NCI-H345 (cell line): ENCODE measurements at regions not wholly inside any gene's neighbourhood (a gene's known extent, or its start where the extent isn't known, plus 50 kb on each side); places are given as distances from the start of the nearest gene placed in this dataset.
"Not testable (repeated sequence)": the region's sequence is repeated elsewhere in the genome, so short reads cannot be mapped to it uniquely, and the experiment has no call there.

Experiments
- DNase-seq: peaks from one replicate; lab custom pipeline; 2025; lab: John Stamatoyannopoulos, UW

DNA sequence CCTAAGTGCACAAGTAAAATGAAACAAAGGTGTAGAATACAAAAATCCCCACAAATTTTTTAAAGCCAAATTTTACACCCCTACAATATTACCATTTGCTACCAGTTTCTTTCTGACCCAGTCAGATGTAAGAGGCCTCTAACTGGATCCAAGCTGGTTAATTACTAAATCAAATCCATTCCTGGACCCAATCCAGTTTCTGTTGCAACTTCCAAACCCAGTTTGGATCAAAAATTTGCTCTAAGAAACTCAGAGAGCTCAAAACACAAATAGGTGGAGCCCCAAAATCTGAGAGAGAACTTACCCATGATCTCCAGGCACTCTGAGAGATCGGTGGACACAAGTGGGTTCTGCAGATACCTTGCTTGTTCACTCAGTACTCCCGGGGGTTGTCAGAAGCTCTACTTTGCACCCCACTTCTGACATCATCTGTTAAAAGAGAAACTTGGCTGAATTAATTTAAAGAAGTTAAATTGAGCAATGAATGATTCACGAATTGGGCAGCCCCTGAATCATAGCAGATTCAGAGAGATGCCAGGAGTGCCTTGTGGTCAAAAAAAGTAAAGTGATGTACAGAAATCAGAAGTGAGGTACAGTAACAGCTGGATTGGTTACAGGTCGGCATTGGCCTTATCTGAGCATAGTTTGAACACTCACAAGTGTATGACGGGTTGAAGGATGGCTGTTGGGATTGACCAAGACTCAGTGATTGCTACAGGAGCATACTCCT is 448.0 kb downstream of the KCNT2 start:
- DNase-seq = no peak

DNA sequence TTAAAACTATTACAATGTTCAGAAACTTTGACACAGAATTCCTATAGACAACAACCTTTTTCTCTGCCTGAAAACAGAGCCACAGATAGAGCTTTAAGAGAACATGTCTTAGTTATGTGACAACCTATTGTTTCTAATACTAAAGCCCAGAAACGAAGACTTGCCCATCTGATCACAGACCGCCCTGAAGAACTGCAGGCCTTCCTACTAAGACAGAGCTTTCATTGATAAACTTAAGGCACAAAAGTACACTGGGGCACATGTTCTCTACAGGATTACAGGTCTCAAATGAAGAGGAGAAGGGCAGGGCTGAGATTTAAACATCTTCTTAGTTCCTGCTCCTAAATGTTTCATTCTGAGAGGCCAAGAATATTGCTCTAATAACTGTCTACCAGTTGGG is 452.7 kb downstream of the KCNT2 start:
- DNase-seq = no peak

DNA sequence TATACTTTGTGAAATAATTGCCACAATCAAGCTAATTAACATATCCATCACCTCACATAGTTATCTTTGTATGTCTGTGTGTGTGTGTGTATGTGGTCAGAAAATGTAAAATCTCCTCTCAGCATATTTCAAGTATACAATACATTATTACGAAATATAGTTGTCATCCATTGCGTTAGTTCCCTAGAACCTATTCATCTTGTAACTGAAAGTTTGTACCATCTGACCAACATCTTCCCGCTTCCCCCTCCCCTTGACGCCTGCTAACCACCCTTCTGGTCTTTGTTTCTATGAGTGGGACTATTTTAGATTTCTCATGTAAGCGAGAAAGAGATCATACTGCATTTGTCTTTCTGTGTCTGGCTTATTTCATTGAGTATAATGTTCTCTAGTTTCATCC is 455.3 kb downstream of the KCNT2 start:
- DNase-seq = no peak

DNA sequence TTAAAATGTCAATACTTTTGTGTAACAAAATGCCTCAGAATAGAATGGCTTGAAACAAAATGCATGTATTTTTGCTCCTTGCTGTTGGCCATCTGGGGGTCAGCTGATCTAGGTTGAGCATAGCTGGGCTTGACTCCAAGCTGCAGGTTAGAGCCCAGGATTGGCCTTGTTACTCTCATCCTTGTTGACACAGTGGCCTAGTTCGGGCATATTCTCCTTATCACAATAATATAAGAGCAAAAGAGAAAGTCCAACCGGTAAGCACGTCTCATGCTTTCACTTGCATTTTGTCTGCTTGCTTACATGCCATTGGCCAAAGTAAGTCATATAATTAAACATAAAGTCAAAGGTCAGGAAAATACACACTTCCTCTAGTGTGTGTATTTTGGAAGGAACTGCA is 456.2 kb downstream of the KCNT2 start:
- DNase-seq = no peak

DNA sequence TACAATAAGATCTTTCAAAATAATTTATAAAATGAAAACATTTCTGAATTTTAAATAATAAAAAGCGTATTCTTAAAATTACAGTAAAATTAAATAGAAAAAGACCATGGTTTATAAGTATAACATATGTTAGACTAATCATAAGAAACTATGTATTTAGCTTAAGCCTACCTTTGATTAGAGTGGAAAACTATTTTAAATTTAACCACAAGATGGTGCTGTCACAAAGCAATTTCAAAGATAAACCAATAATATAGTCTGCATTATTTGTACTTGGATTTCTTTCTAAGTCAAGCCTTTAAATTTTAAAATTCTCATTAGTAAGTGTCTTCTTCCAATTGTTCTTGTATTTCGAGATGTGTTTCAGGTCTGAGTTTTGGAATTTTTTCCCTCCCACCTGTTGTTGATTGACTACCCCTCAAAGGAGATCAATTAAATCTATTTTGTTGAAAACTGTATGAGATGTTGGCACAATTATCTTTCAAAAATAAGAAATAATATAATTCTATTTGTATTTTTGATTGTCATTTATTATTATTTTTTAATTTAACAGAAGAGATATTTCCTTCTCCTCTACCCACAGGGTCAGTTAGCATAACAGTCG is 459.8 kb downstream of the KCNT2 start:
- peak; percentile 46 for DNase-seq

DNA sequence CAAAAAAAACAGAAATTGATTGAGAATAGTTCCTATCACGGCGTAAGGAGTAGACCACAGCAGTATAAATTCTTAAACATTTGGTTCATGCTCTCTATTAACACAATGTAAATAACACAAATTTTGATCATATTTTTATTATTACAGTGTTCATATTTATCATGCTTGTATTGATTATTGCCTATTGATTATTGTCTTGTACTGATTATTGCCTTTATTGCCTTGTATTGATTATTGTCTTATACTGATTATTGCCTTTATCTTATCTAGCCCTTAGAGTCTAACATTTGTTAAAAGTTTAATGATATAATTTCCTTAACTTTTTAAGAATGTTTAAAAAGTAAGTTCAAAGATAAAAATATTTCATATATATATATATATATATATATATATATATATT is 460.7 kb downstream of the KCNT2 start:
- no peak for DNase-seq

DNA sequence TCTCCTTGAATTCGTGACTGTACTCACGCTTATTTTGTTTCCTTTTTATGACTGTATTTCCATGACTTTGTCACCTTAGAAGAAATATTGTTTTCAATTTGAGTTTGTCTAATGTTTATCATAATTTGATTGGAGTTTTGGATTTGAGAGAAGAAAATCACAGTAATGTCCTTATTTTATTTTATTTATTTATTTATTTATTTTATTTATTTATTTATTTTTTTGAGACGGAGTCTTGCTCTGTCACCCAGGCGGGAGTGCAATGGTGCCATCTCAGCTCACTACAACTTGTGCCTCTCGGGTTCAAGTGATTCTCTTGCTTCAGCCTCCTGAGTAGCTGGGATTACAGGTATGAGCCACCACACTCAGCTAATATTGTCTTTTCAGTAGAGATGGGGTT is 463.1 kb downstream of the KCNT2 start:
- DNase-seq = not testable (repeated sequence)

DNA sequence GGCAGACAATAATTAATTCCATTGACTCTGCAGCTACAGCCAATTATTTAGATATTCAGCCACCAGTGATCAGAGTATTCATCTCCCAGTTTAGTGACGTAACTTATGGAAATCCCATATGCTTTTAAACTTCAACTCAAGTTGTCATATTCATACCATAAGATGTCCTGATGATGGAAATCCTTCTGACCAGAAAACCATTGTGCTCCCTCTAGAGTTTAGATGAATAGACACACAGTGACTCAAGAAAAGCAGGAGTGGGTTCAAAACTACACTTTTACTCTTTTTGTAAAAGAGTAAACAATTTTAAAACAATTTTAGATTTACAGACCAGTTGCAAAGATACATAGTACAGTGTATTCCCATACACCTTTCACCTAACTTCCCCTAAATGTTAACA is 463.7 kb downstream of the KCNT2 start:
- DNase-seq = no peak

DNA sequence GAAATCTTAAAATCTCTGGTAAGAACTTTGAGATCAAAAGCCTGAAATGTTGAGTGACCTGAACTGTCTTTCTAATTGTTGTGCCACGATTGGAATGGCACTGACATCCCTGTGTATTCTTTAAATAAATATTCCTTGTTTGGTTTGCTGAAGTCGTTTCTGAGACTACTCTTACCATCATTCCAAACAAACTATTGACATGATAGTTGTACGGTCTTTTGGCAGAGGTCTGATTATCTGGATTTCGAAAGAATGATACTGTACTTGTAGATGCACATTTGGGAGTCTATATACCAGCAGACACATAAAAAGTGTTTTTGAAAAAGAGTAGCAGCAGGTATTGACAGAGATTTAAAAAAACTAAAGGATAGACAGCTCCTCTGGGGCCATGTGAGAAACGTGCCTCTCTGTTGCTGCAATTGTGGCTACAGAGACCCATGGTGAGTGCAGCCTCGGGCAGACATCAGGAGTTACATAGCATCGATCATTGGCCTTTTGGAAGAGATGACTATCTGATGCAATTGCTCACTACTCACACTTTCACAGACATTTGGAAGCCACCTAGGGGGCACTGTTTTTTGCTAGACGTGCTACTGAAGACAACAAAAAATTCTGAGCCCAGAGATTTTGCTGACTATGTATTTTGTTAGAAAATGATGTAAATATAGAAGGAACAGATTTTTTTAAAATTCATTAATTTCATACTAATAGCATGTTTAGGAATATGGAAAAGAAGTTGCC is 464.5 kb downstream of the KCNT2 start:
- DNase-seq = no peak

DNA sequence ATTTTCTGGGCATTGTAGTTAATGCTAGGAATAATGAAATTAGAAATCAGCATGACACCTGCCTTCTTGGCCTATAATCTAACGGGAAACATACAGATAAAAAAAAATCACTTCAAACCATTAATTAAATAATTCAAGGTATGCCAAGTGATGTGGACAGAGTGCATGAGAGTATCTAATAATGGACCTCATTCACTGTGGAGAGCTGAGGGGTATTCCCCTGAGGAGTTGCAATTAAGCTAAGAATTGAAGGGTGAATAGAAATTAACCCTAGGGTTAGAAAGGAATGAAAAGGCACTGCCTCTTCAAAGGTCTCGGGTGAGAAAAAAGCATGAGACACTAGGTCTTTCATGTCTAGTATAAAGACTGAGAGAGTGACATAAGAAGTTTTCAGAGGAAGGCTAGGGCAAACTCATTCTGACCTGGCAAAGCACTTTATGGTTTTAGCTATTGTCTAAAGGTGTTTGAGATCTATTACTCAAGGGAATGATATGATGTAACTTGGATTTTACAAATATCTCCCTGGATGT is 466.1 kb downstream of the KCNT2 start:
- DNase-seq = no peak

DNA sequence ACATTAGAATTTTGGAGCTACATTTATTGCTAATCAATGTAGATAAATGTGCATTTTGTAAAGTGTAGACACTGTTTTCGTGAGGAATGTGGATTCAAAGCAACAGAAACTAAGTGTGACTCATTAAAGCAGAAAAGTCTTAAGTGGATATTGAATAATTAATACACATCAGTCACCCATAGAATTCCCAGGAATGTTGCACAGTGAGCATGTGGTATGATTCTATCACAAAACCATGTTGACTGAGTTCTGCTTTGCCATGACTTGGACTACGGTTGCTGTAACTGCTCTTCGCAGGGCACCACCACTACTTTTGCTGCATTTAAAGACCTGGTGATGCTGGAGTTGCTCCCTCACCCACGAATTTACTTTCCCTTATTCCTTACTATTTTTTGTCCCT is 471.8 kb downstream of the KCNT2 start:
- no peak for DNase-seq

DNA sequence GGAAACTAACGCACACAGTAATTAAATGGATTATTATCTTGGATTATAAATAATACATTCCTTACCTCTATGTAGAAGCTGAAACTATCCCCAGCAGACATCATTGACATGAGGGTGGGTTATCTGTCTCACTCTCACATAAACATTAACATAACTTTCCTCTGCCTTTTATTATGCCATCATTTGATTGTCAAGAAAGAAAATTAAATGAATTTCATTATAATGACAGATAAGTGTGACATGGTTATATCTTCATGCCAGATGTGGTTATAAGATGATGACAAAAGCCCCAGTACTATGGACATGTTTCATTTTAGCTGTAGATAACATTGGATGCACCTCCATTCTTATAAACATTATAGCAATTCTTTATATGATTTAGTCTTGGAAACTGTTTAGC is 476.5 kb downstream of the KCNT2 start:
- no peak for DNase-seq

DNA sequence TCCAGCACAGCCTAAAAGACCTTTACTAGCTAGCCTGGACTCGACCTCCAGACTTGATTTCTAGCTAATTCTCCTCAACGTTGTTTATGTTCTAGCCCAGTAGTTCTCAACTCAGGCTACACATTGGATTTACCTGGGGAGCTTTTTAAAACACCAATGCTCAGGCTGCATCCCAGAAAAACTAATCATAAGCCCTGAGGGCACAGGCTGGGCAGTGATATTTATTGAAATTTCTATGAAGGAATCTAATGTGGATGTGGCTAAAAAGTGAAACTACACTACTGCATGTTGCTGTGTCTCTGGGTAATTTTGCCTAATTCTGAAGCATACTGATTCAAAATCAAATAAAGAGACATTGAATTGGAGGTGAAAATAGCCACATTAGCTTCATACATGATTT is 479.4 kb downstream of the KCNT2 start:
- DNase-seq = no peak

DNA sequence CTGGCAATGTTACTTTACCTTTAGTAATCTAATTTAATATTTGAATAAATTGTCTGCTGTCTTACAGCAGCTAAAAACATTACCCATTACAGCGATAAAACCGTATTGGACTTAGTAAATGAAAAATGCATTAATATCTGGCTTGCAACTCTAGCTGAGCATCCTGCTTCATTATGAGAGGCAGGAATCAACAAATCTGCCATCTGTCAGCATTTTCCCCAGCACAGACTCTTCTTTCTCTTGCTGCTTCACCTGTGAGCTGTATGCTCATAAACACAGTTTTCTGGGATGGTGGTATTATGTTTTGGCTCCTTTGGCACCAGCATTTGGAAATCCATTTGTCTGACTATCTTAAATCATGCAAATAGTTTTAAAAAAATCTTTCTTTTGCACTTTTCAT is 487.1 kb downstream of the KCNT2 start:
- no peak for DNase-seq

DNA sequence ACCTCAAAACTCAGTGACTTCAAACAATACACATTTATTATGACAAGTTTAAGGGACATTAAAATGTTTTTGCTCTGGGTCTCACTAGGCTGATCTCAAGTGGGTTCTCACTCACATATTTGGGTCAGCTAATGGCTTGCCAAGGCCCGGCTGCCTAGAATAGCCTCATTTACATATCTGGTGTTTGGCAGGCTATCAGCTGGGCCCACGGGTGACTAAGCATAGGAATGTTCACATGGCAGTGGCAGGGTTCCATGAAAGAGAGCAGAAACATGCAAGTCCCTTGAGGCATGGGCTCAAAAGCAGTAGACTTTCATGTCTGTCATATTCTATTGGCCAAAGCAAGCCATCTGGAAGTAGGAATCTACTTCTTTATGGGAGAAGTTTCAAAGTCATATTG is 492.6 kb downstream of the KCNT2 start:
- no peak for DNase-seq

DNA sequence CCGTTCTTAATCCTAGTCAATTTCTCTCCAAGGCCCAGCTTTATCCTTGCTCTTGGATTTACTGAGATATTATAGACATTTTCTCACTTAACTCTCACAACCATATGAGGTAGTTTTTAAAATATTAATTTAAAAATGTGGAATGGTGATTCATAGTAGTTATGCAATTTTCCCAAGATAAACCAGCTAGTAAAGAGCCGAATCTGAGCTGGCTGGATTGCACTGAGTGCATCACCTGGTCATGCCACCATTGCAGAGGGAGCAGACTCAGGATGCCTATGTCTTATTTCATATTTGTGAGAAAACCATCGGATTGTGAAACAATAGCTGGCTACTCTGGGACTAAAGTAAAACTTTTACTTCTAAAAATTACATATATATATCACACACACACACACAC is 494.0 kb downstream of the KCNT2 start:
- no peak for DNase-seq

DNA sequence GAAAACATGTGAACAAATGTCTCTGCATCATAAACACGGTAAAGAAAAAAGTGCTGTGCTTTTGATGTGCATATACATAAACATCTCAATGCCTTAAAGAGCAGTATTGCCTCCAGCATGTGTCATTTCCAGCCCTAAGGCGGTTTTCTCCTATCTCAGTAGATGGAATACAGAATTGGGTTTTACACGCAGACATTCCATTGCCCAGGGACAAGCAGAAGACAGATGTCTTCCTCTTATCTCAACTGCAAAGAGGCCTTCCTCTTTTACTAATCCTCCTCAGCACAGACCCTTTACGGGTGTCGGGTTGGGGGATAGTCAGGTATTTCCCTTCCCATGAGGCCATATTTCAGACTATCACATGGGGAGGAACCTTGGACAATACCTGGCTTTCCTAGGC is 499.2 kb downstream of the KCNT2 start:
- not testable (repeated sequence) for DNase-seq

DNA sequence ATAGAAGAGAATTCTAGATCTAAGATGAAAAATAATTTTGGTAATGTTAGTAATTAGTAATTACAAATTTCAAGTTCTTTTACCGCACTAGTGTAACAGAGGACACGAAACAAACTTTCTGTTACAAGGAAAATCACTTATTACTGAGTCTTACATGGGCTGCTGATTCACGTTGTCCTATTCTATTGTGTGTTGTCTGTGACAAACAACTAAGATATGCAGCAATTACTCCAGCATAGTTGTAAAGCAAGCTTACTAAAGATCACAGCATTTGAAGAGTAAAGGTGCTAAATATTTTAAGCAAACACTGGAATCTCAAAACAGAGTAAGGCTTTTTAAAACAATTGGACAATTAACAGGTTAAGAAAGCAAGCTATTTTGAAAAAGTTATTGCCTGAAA is 502.3 kb downstream of the KCNT2 start:
- DNase-seq = no peak

DNA sequence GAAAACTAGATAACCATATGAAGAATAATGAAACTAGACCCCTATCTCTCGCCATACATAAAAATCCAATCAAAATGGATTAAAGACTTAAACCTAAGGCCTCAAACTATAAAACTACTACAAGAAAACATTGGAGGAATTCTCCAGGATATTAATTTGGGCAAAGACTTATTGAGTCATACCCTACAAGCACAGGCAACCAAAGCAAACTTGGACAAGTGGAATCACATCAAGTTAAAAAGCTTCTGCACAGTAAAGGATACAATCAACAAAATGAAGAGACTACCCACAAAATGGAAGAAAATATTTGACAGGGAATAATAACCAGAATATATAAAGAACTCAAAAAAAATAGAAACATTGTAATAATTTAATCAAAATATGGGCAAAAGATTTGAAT is 505.4 kb downstream of the KCNT2 start:
- no peak for DNase-seq

DNA sequence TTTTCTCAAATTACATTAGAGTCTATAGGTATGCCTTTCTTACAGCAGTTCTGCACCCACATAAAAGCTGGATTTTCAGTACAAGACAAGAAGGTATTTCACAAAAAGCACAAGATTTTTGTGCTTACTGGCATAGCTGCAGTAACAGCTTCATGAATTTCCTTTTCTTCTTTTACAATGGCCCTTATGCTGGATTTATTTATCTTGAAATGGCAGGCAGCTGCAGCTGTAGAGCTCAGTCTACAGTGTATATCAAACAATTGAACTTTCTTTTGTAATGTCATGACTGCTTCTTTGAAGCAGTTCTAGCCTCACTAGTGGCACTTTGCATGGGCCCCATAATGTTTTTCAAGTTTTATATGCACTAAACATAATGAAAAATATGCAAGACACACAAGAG is 510.2 kb downstream of the KCNT2 start:
- peak; percentile 29 for DNase-seq

DNA sequence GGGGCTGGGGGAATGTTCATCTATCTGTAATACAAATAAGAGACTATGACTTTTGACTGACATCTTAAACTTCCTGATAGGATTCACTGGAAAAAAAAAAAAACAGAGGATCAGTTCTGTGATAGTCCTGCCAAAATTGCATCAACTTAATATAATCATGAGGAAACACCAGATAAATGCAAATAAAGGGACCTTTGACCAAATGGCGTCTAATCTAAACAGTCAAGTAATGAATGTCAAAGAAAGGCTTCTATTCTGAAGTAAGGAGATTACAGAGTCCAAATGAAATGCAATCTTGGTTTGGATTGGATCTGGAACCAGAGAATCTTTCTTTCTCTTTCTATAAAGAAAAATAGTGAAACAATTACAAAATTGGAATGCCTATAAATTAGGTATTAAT is 513.4 kb downstream of the KCNT2 start:
- no peak for DNase-seq

DNA sequence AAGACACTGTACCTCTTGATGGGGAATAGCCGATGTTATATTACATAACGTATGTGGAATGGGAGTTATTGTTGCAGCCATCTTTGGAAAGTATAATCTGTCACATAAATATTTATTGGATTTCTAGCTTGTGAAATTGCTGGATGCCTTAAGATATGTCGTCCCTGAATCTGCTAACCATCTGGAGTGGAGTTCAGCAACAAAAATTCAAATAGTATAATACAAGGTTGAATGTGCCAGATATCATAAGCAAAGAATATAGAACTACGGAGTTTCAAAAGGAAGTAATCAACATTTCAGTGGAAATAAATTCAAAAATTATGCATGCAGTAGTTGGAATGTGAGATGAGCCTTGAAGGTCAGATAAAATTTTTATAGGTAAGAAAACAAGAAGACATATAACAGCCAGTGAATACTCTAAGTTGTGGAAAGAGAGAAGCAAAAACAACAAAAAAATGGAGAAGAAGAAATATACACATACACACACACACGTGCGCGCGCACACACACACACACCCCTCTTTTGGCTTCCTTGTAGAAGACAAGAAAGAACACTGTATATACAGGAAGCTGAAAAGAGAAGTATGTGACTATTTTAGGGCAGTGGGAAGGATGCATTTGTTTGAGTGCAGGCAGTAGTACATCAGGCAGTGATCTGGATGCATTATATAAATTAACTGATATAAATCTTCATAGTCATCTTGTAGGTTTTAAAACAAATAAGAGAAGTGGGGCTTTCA is 516.7 kb downstream of the KCNT2 start:
- DNase-seq = no peak

DNA sequence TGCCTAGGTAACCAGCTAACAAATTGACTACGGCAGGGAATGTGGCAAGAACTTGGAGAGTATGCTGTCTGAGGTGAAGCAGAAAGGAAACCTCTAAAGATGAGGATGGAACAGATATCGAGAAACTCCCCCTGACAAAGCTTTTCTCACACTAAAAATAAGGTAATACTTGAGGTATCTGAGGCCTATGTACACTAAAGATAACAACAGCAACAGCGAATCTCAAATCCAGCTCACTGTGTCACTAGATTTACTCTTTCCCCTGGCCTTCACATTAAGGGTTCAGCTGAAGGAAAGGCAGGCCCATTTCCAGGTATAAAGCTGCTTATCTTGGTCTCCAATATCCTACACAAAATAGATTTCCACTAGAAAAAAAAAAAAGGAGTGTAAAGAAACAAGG is 518.0 kb downstream of the KCNT2 start:
- no peak for DNase-seq
